H9 (cell line): ENCODE measurements at regions not wholly inside any gene's neighbourhood (a gene's known extent, or its start where the extent isn't known, plus 50 kb on each side); places are given as distances from the start of the nearest gene placed in this dataset.

Source experiments
- DNase-seq: peaks from one replicate; pipeline ENCODE4 v3.0.0-alpha.2; 2017
- H2AFZ ChIP-seq: one replicate; pipeline ENCODE4 v1.6.1; 2013; ENCODE audit warnings: mild to moderate bottlenecking, low read length, control low read depth, moderate library complexity
- H2AK5ac ChIP-seq: 2 replicates; pipeline ENCODE4 v1.6.1; 2013; ENCODE audit warnings: low read length, control low read depth, mixed read lengths; ENCODE audit not compliant: insufficient read length
- H2BK120ac ChIP-seq: one replicate; pipeline ENCODE4 v1.6.1; 2013; ENCODE audit warnings: low read depth, mild to moderate bottlenecking, low read length, control low read depth, inconsistent platforms; ENCODE audit not compliant: poor library complexity, severe bottlenecking
- H2BK12ac ChIP-seq: 2 replicates; pipeline ENCODE4 v1.6.1; 2013; ENCODE audit warnings: low read length, control low read depth, mixed read lengths, low read depth; ENCODE audit not compliant: insufficient read length
- H2BK15ac ChIP-seq: 2 replicates; pipeline ENCODE4 v1.6.1; 2013; ENCODE audit warnings: low read depth, low read length, control low read depth
- H2BK20ac ChIP-seq: one replicate; pipeline ENCODE4 v1.6.1; 2013; ENCODE audit warnings: low read depth, mild to moderate bottlenecking, low read length, control low read depth, inconsistent platforms; ENCODE audit not compliant: poor library complexity, severe bottlenecking
- H2BK5ac ChIP-seq: 2 replicates; pipeline ENCODE4 v1.6.1; 2013; ENCODE audit warnings: low read length, control low read depth, mixed read lengths; ENCODE audit not compliant: insufficient read length
- H3K14ac ChIP-seq: 2 replicates; pipeline ENCODE4 v1.6.1; 2013; ENCODE audit warnings: low read length, control low read depth; ENCODE audit not compliant: insufficient read depth
- H3K18ac ChIP-seq: 2 replicates; pipeline ENCODE4 v1.6.1; 2013; ENCODE audit warnings: low read depth, mild to moderate bottlenecking, mixed read lengths, low read length, control low read depth; ENCODE audit not compliant: insufficient read length
- H3K23ac ChIP-seq: 2 replicates; pipeline ENCODE4 v1.6.1; 2013; ENCODE audit warnings: low read length, control low read depth, mixed read lengths, low read depth; ENCODE audit not compliant: insufficient read length
- H3K23me2 ChIP-seq: 2 replicates; pipeline ENCODE4 v1.6.1; 2013; ENCODE audit warnings: low read depth, mild to moderate bottlenecking, mixed read lengths, low read length, control low read depth; ENCODE audit not compliant: insufficient read length, poor library complexity, severe bottlenecking
- H3K27ac ChIP-seq: 2 replicates; pipeline ENCODE4 v1.5.1; 2013; ENCODE audit warnings: low read length, control low read depth, mixed read lengths, low read depth; ENCODE audit not compliant: insufficient read length
- H3K27me3 ChIP-seq: 2 replicates; pipeline ENCODE4 v1.6.1; 2013; ENCODE audit warnings: low read length, control low read depth, inconsistent platforms; ENCODE audit not compliant: insufficient read depth
- H3K4ac ChIP-seq: 2 replicates; pipeline ENCODE4 v1.6.1; 2013; ENCODE audit warnings: low read depth, mild to moderate bottlenecking, control low read depth, inconsistent platforms, low read length, moderate library complexity
- H3K4me1 ChIP-seq: 2 replicates; pipeline ENCODE4 v1.6.1; 2013; ENCODE audit warnings: low read length, control low read depth, inconsistent platforms; ENCODE audit not compliant: insufficient read depth
- H3K4me2 ChIP-seq: 2 replicates; pipeline ENCODE4 v1.6.1; 2013; ENCODE audit warnings: low read length, control low read depth, mixed read lengths; ENCODE audit not compliant: insufficient read length, insufficient read depth
- H3K56ac ChIP-seq: 2 replicates; pipeline ENCODE4 v1.6.1; 2013; ENCODE audit warnings: low read depth, mild to moderate bottlenecking, mixed read lengths, low read length, control low read depth; ENCODE audit not compliant: insufficient read length
- H3K79me1 ChIP-seq: 2 replicates; pipeline ENCODE4 v1.6.1; 2013; ENCODE audit warnings: low read depth, mild to moderate bottlenecking, moderate library complexity, low read length, control low read depth, inconsistent platforms; ENCODE audit not compliant: insufficient read depth, poor library complexity, severe bottlenecking
- H3K79me2 ChIP-seq: 2 replicates; pipeline ENCODE4 v1.6.1; 2013; ENCODE audit warnings: low read length, control low read depth, inconsistent platforms; ENCODE audit not compliant: insufficient read depth
- H3K9ac ChIP-seq: 2 replicates; pipeline ENCODE4 v1.6.1; 2013; ENCODE audit warnings: low read length, control low read depth, mixed read lengths; ENCODE audit not compliant: insufficient read length; ENCODE audit errors: extremely low read depth
- H3K9me3 ChIP-seq: one replicate; pipeline ENCODE4 v1.6.1; 2013; ENCODE audit warnings: low read depth, low read length, inconsistent platforms; ENCODE audit not compliant: control insufficient read depth
- H3T11ph ChIP-seq: one replicate; pipeline ENCODE4 v1.6.1; 2013; ENCODE audit warnings: mild to moderate bottlenecking, low read length, control low read depth, inconsistent platforms
- H4K20me1 ChIP-seq: one replicate; pipeline ENCODE4 v1.6.1; 2013; ENCODE audit not compliant: control insufficient read depth, insufficient read length, insufficient read depth
- H4K5ac ChIP-seq: 2 replicates; pipeline ENCODE4 v1.6.1; 2013; ENCODE audit warnings: low read depth, mild to moderate bottlenecking, mixed read lengths, low read length, control low read depth; ENCODE audit not compliant: insufficient read length
- H4K8ac ChIP-seq: replicated peaks from 2 replicates; pipeline ENCODE4 v1.6.1; 2013; ENCODE audit warnings: low read length, control low read depth, mixed read lengths, low read depth; ENCODE audit not compliant: insufficient read length
- H4K91ac ChIP-seq: 2 replicates; pipeline ENCODE4 v1.6.1; 2013; ENCODE audit warnings: low read depth, mild to moderate bottlenecking, moderate library complexity, mixed read lengths, low read length, control low read depth; ENCODE audit not compliant: insufficient read length
- H3K27ac Mint-ChIP-seq, 3 experiments: 2 replicates in 2 of 3; 3 replicates in 1 of 3; pipeline ENCODE4 v1.8.0; 2020 to 2021; ENCODE audit warnings: mixed read lengths in 3 of 3, mild to moderate bottlenecking in 1 of 3, moderate library complexity in 1 of 3
- H3K27me3 Mint-ChIP-seq: 2 replicates; pipeline ENCODE4 v1.8.0; 2021; ENCODE audit warnings: low read depth, mild to moderate bottlenecking, moderate library complexity, mixed read lengths
- H3K36me3 Mint-ChIP-seq, 3 experiments: 2 replicates in 2 of 3; 3 replicates in 1 of 3; pipeline ENCODE4 v1.8.0; 2020 to 2021; ENCODE audit warnings: low read depth in 3 of 3, mixed read lengths in 3 of 3; ENCODE audit not compliant: insufficient read depth in 1 of 3
- H3K4me1 Mint-ChIP-seq, 2 experiments: 2 replicates each; pipeline ENCODE4 v1.8.0; 2020; ENCODE audit warnings: mixed read lengths in 2 of 2
- H3K4me3 Mint-ChIP-seq, 2 experiments: 2 replicates in 1 of 2; 3 replicates in 1 of 2; pipeline ENCODE4 v1.8.0; 2020 to 2021; ENCODE audit warnings: mild to moderate bottlenecking in 2 of 2, mixed read lengths in 2 of 2, moderate library complexity in 1 of 2
- H3K9me3 Mint-ChIP-seq, 2 experiments: 2 replicates in 1 of 2; 3 replicates in 1 of 2; pipeline ENCODE4 v1.8.0; 2020; ENCODE audit warnings: mild to moderate bottlenecking in 2 of 2, mixed read lengths in 2 of 2, moderate library complexity in 1 of 2
- WGBS: extraction: QIAGEN DNeasy Blood & Tissue Kit; methylation state at CpG from one replicate; pipeline ENCODE4 v1.1.7; 2013; ENCODE audit warnings: missing lambda C conversion rate, low lambda C conversion rate, mixed read lengths; ENCODE audit not compliant: insufficient read length; ENCODE audit errors: extremely low coverage; 5-methylcytosine and 5-hydroxymethylcytosine counted together
- TF ChIP-seq, protein P1 (sequence below): fragments of 200-600 bp; sonication (generic); conservative IDR thresholded peaks from 3 replicates; pipeline ENCODE4 v1.8.0; 2021; ENCODE audit warnings: antibody characterized with exemption, mild to moderate bottlenecking

DNA sequence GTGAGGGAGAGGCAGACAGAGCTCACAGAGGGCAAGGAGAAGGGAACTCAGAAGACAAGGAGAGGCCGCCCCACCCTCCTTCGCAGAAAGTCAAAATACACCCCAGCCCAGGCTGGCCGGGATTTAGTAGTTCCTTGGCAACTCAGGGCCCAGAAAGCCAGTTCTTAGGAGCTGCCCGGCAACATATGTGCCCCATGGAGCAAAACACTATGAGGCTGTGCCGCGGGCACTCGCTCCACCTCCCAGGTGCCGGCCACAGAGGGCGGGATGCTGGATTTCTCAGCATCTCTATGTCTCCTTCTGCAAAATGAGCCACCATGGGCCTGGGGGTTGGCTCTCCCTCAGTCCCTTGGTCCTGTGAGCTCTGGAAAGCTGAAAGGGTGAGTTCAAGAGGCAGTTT is 93.8 kb upstream of the CACNA1A start:
- no peak overlapping the region for H2BK5ac ChIP-seq

More for the DNA sequence above, 93.8 kb upstream of the CACNA1A start:
- no CpG with 5 or more reads among the region's 9 CpGs for WGBS
- Histone ChIP-seq H2AK5ac (no peak overlapping the region), H2AFZ (no peak overlapping the region), H2BK120ac (no peak overlapping the region), H3K79me1 (no peaks in the 10 kb centered on the region), H3T11ph (no peak overlapping the region), H2BK20ac (no peak overlapping the region), H4K91ac (no peak overlapping the region), H3K4me2 (no peak overlapping the region), H3K9me3 (no peaks in the 10 kb centered on the region), H3K4ac (no peak overlapping the region), H3K79me2 (no peaks in the 10 kb centered on the region), H4K8ac (no peak overlapping the region), H3K4me1 (no peaks in the 10 kb centered on the region), H3K23ac (no peak overlapping the region), H2BK15ac (no peak overlapping the region), H3K56ac (no peak overlapping the region), H3K27ac (no peak overlapping the region), H2BK12ac (no peak overlapping the region), H3K18ac (no peak overlapping the region), H3K9ac (no peak overlapping the region), H4K20me1 (no peaks in the 10 kb centered on the region), H3K14ac (no peak overlapping the region), H3K27me3 (no peaks in the 10 kb centered on the region), H3K23me2 (no peaks in the 10 kb centered on the region), H4K5ac (no peak overlapping the region)
- TF ChIP-seq, protein P1, sequence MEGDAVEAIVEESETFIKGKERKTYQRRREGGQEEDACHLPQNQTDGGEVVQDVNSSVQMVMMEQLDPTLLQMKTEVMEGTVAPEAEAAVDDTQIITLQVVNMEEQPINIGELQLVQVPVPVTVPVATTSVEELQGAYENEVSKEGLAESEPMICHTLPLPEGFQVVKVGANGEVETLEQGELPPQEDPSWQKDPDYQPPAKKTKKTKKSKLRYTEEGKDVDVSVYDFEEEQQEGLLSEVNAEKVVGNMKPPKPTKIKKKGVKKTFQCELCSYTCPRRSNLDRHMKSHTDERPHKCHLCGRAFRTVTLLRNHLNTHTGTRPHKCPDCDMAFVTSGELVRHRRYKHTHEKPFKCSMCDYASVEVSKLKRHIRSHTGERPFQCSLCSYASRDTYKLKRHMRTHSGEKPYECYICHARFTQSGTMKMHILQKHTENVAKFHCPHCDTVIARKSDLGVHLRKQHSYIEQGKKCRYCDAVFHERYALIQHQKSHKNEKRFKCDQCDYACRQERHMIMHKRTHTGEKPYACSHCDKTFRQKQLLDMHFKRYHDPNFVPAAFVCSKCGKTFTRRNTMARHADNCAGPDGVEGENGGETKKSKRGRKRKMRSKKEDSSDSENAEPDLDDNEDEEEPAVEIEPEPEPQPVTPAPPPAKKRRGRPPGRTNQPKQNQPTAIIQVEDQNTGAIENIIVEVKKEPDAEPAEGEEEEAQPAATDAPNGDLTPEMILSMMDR, result no peak
- H3K9me3 Mint-ChIP-seq, result peaks cover 0 to 2% of the 10 kb centered on the region in 2 experiments; a peak in 3 of 5 replicates
- no peak overlapping the region; a peak in 1 of 7 replicates for H3K27ac Mint-ChIP-seq
- H3K4me3 Mint-ChIP-seq, result no peak overlapping the region
- peaks cover 8 to 10% of the 10 kb centered on the region in 2 experiments for H3K4me1 Mint-ChIP-seq
- H3K27me3 Mint-ChIP-seq, result peaks cover 2% of the 10 kb centered on the region; the same call in 1 of the 2 replicates
- no peaks in the 10 kb centered on the region for H3K36me3 Mint-ChIP-seq
- no peak for DNase-seq
